ENCODE measurements at regions not wholly inside any gene's neighbourhood (a gene's known extent, or its start where the extent isn't known, plus 50 kb on each side); places are given as distances from the start of the nearest gene placed in this dataset.

- no peak for DNase-seq
Measured at GRCh38 chr6:87798393-87799278, 96.6 kb upstream of the AKIRIN2 start.

GRCh38 chr6:87794922-87795885 lies 93.2 kb upstream of the AKIRIN2 start:
- no peak for DNase-seq

DNA sequence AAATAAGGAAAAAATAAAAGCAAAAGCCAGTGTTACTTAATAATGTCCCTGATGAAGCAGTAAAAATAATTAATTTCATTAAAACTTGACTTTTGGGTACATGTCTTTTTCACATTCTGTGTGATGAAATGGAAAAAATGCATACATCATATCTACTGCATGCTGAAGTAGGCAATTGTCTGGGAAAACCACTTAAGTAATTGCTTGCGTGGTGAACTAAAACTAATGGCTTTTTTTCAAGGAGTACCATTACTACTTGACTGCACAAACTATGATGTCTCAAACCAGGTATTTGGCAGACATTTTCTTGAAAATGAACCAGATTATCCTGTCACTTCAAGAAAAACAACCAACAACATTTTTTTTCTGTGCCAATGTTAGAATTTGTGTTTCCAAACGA lies 91.3 kb upstream of the AKIRIN2 start:
- no peak for DNase-seq

- no peak for DNase-seq
Measured at GRCh38 chr6:87791982-87792381, 89.9 kb upstream of the AKIRIN2 start.

GRCh38 chr6:87791485-87791884 lies 89.5 kb upstream of the AKIRIN2 start:
- DNase-seq, result no peak

GRCh38 chr6:87791029-87791428 lies 89.0 kb upstream of the AKIRIN2 start:
- no peak for DNase-seq

- DNase-seq, result no peak
Measured at GRCh38 chr6:87789900-87790290, 87.9 kb upstream of the AKIRIN2 start.

DNA sequence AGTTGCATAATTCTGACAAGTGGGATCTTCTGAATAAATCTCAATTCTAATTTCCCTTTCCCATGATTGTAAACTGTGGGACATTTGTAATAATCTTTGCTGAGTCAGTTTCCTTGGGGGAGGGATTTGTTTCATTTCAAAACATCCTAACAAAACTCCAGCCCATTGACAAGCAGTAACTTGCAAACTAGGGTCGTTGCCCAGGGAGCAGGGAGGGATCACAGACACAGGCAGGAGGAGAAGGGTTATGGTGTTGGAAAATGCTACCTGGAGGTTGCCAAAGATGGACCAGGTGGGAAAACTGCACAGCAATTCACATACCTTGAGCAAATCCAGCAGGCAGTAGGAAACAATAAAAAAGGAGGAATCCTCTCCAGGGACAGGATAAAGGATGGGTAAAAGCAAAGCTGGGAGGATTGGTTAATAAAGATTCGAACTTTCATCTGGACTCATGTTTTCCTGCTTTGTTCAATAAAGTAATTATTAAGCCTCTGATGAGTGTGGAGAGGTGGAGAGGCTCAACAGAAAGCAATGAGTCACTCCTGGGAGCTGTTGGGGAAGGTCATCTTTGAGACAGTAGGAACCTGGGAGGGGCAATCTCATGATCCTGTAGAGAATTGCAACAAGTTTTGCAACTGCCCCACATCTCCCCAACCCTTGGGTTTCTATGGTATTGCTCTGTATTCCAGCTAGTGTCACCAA lies 87.3 kb upstream of the AKIRIN2 start:
- DNase-seq, result no peak

GRCh38 chr6:87788141-87788540 lies 86.1 kb upstream of the AKIRIN2 start:
- DNase-seq, result no peak

GRCh38 chr6:87785229-87785862 lies 83.3 kb upstream of the AKIRIN2 start:
- no peak for DNase-seq

GRCh38 chr6:87784690-87785089 lies 82.7 kb upstream of the AKIRIN2 start:
- DNase-seq, result no peak

DNA sequence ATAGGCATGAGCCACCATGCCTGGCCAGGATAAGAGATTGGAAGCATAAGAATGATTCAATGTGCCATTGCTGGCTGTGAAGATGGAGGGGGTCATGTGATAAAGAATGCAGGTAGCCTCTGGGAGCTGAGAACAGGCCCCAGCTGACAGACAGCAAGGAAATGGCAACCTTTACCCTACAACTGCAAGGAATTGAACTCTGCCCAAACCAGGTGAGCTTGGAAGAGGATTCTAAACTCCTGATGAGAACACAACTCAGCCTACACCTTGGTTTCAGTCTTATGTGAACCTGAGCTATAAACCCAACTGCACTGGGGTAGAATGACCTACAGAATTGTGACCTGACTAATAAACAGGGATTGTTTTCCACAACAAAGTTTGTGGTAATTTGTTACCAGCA lies 82.0 kb upstream of the AKIRIN2 start:
- no peak for DNase-seq

GRCh38 chr6:87779542-87779941 lies 77.5 kb upstream of the AKIRIN2 start:
- no peak for DNase-seq

- DNase-seq, result peak; percentile 25
Measured at GRCh38 chr6:87772597-87773530, 70.8 kb upstream of the AKIRIN2 start.

DNA sequence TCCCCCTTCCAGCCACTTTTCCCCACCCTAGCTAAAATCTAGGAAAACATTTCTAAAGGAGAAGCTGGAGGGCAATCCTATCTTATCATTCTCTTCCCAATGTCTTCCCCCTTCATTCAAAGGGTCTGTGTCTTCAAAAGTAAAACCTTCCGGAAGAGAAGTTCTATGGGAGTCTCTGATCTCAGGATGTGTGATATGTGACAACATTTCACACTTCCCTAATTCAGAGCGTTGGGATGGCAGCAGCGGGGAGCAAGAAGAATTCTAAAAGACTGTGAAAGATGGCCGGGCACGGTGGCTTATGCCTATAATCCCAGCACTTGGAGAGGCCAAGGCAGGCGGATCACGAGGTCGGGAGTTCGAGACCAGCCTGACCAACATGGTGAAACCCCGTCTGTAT lies 65.4 kb upstream of the AKIRIN2 start:
- no peak for DNase-seq

DNA sequence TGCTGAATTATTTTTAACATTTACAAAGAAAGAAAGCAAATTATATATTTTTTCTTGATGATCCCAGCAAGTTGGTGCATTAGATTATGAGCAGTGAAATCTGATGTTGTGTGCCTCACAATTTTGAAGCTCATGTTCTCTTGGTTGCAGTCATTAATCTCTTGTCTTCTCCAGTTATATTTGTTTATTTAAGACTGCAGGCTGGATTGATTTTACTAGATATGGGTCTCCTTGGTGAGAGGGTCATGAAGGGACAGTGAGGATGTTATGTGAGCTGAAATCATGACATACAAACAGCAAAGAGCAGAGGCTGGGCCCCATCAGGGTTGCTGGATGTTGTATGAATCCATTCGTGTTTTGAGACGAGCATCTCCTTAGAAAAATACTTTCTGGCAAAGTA lies 64.2 kb upstream of the AKIRIN2 start:
- no peak for DNase-seq

DNA sequence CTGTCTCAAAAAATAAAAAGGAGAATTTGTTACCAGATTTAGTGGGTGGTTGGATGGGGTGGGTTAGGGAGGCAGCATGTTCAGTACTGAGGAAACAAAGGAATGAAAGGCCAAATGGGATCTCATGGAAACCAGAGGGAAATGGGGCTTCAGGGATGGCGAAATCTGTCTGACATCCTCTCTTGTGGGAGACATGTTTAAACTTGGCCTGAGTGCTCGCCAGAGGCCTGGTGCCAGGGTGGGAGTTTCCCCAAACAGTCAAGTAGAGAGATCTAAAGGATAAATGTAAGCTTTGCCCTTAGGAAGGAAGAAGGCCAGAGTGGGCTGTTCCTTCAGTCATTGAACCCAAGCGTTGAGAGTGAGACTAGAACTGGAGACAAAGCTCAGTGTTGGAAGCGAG lies 61.9 kb upstream of the AKIRIN2 start:
- DNase-seq, result no peak

- DNase-seq, result no peak
Measured at GRCh38 chr6:87763276-87763675, 61.2 kb upstream of the AKIRIN2 start.

- DNase-seq, result no peak
Measured at GRCh38 chr6:87762116-87762515, 60.1 kb upstream of the AKIRIN2 start.

DNA sequence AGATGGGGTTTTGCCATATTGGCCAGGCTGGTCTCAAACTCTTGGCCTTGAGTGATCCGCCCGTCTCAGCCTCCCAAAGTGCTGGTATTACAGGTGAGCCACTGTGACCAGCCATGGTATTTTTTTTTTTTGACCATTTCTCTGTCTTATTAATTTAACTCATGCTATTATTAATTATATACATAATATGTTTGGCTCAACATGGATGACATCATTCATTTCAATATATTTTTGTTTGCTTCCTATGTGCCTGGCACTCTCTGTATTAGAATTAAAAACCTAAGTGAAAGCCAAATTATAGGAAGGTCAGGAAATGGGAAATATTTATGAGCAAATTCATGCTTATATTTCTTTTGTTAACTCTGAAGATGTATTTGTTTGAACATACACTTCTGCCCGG lies 55.8 kb upstream of the AKIRIN2 start:
- no peak for DNase-seq

DNA sequence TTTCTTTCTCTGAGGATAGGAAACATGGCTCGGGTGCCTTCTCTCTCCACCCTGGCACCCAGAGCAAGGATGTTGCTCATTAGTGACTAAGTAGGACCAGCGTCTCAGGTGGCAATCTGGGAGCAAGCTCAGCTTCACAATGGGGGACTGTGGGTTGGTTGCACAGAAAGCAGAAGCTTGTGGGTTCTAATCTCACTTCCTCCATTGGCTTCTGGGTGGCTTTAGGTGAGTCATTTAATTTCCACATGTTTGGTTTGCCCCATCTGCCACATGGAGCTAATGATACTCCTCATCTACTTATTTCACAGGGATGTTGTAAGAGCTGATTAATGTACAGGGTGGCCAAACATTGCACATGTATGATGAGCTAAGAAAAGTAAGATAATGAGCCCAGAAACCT lies 54.8 kb upstream of the AKIRIN2 start:
- no peak for DNase-seq
